Keratinocyte (primary cell): ENCODE measurements at regions not wholly inside any gene's neighbourhood (a gene's known extent, or its start where the extent isn't known, plus 50 kb on each side); places are given as distances from the start of the nearest gene placed in this dataset.

Source experiments
- DNase-seq: peaks from one replicate; pipeline ENCODE4 v3.0.0-alpha.2; 2011; ENCODE audit warnings: low read depth, missing footprints, low spot score
- FAIRE-seq: peaks from 2 replicates; lab custom pipeline; 2011; peaks lifted over from hg19 to GRCh38; lab: Jason Lieb, UNC
- H2AFZ ChIP-seq: 2 replicates; pipeline ENCODE4 v1.6.0; 2012; ENCODE audit warnings: low read length, control low read depth, inconsistent platforms; ENCODE audit not compliant: control insufficient read depth
- H3K27ac ChIP-seq: 2 replicates; pipeline ENCODE4 v1.5.1; 2011; ENCODE audit warnings: low read length; ENCODE audit not compliant: control insufficient read depth, insufficient read depth
- H3K27me3 ChIP-seq: 3 replicates; pipeline ENCODE4 v1.6.0; 2011; ENCODE audit warnings: low read length; ENCODE audit not compliant: control insufficient read depth, insufficient read depth; ENCODE audit errors: extremely low read depth
- H3K36me3 ChIP-seq, 2 experiments: 2 replicates in 1 of 2; 3 replicates in 1 of 2; pipeline ENCODE4 v1.5.1; 2011; ENCODE audit warnings: low read length in 2 of 2, mild to moderate bottlenecking in 1 of 2; ENCODE audit not compliant: control insufficient read depth in 2 of 2, insufficient read depth in 2 of 2; ENCODE audit errors: extremely low read depth in 1 of 2
- H3K4me1 ChIP-seq: 3 replicates; pipeline ENCODE4 v1.5.1; 2011; ENCODE audit warnings: low read length; ENCODE audit not compliant: control insufficient read depth, insufficient read depth; ENCODE audit errors: extremely low read depth
- H3K4me2 ChIP-seq: 3 replicates; pipeline ENCODE4 v1.6.0; 2011; ENCODE audit warnings: low read depth, low read length; ENCODE audit not compliant: control insufficient read depth, insufficient read depth; ENCODE audit errors: extremely low read depth
- H3K4me3 ChIP-seq, 3 experiments: fragments of 200-600 bp in 1 of 3; sonication (generic) in 1 of 3; 2 replicates in 2 of 3; 3 replicates in 1 of 3; pipeline ENCODE4 v1.5.1; 2011 to 2016; ENCODE audit warnings: low read length in 3 of 3, mild to moderate bottlenecking in 3 of 3, control low read depth in 2 of 3, inconsistent platforms in 1 of 3, low read depth in 1 of 3, mixed read lengths in 1 of 3, mixed run types in 1 of 3, moderate library complexity in 1 of 3; ENCODE audit not compliant: control insufficient read depth in 2 of 3, insufficient read depth in 2 of 3; ENCODE audit errors: extremely low read depth in 1 of 3
- H3K79me2 ChIP-seq: 2 replicates; pipeline ENCODE4 v1.6.0; 2012; ENCODE audit warnings: low read length; ENCODE audit not compliant: control insufficient read depth, insufficient read depth
- H3K9ac ChIP-seq: 3 replicates; pipeline ENCODE4 v1.6.0; 2011; ENCODE audit warnings: low read length; ENCODE audit not compliant: control insufficient read depth, insufficient read depth; ENCODE audit errors: extremely low read depth
- H3K9me1 ChIP-seq: 3 replicates; pipeline ENCODE4 v1.6.0; 2011; ENCODE audit warnings: low read length; ENCODE audit not compliant: control insufficient read depth, insufficient read depth; ENCODE audit errors: extremely low read depth
- H3K9me3 ChIP-seq: 2 replicates; pipeline ENCODE4 v1.5.1; 2012; ENCODE audit warnings: low read depth, low read length; ENCODE audit not compliant: control insufficient read depth
- H4K20me1 ChIP-seq: 3 replicates; pipeline ENCODE4 v1.6.0; 2011; ENCODE audit warnings: low read length; ENCODE audit not compliant: control insufficient read depth, insufficient read depth; ENCODE audit errors: extremely low read depth
- CTCF ChIP-seq, 3 experiments: IDR thresholded peaks in 1 of 3; conservative IDR thresholded peaks in 1 of 3; optimal IDR thresholded peaks in 1 of 3; 2 replicates in 2 of 3; 3 replicates in 1 of 3; pipeline versions ENCODE3 to v1.5.1; 2011; ENCODE audit warnings: low read length in 3 of 3, mild to moderate bottlenecking in 3 of 3, moderate library complexity in 2 of 3, control low read depth in 1 of 3, inconsistent platforms in 1 of 3; ENCODE audit not compliant: insufficient read depth in 2 of 3; ENCODE audit errors: extremely low read depth in 1 of 3
- EZH2 ChIP-seq: IDR thresholded peaks from one replicate; pipeline ENCODE4 v1.6.1; 2012; ENCODE audit warnings: inconsistent platforms, mild to moderate bottlenecking, low read length, moderate library complexity
- dilution Hi-C: fragments of 300-500 bp; cut with MboI; formaldehyde crosslinking; loops from one replicate; pipeline ENCODE4 v1.7.0; 2020; ENCODE audit warnings: low sequenced_read_pairs; ENCODE audit not compliant: extremely low pct_ligation_motif_present

- FAIRE-seq = no peak
- H3K79me2 ChIP-seq = no peaks in the 10 kb centered on the region
- no peak for DNase-seq
- H3K9ac ChIP-seq = no peak overlapping the region
- no peak overlapping the region for H2AFZ ChIP-seq
- H3K9me1 ChIP-seq = no peaks in the 10 kb centered on the region
- no peak overlapping the region for H3K4me3 ChIP-seq
- H3K4me1 ChIP-seq = no peaks in the 10 kb centered on the region
- TF ChIP-seq EZH2 (no peak), CTCF (optimal IDR thresholded peaks at IDR 0.05 in 1 of 3, IDR thresholded peaks at IDR 0.05 in 1 of 3, conservative IDR thresholded peaks at IDR 0.05 in 1 of 3; ENCODE audit: extremely low read depth in 1 of 3, insufficient read depth in 2 of 3, low read length in 3 of 3) (no peak)
- H3K27ac ChIP-seq = no peak overlapping the region
- H4K20me1 ChIP-seq = no peaks in the 10 kb centered on the region
- H3K4me2 ChIP-seq = no peak overlapping the region
- dilution Hi-C loops = no loop called here
- H3K9me3 ChIP-seq = peaks cover 6% of the 10 kb centered on the region
- H3K36me3 ChIP-seq = no peaks in the 10 kb centered on the region
- no peaks in the 10 kb centered on the region for H3K27me3 ChIP-seq
Measured at GRCh38 chr1:4118746-4119515, 218.9 kb upstream of the C1orf174 start.

- Histone ChIP-seq H3K27me3 (no peaks in the 10 kb centered on the region), H3K4me3 (no peak overlapping the region), H2AFZ (no peak overlapping the region), H3K36me3 (no peaks in the 10 kb centered on the region), H3K9me1 (no peaks in the 10 kb centered on the region), H3K27ac (no peak overlapping the region), H3K4me2 (no peak overlapping the region), H3K9ac (no peak overlapping the region), H3K9me3 (peaks cover 6% of the 10 kb centered on the region), H3K4me1 (no peaks in the 10 kb centered on the region), H4K20me1 (no peaks in the 10 kb centered on the region), H3K79me2 (no peaks in the 10 kb centered on the region)
- FAIRE-seq (no peak), DNase-seq (no peak)
- dilution Hi-C loops = no loop called here
- TF ChIP-seq CTCF (optimal IDR thresholded peaks at IDR 0.05 in 1 of 3, IDR thresholded peaks at IDR 0.05 in 1 of 3, conservative IDR thresholded peaks at IDR 0.05 in 1 of 3; ENCODE audit: extremely low read depth in 1 of 3, insufficient read depth in 2 of 3, low read length in 3 of 3) (no peak), EZH2 (no peak)
Measured at GRCh38 chr1:4119516-4120220, 219.6 kb upstream of the C1orf174 start.
